NCI-H748 (cell line): ENCODE measurements at regions not wholly inside any gene's neighbourhood (a gene's known extent, or its start where the extent isn't known, plus 50 kb on each side); places are given as distances from the start of the nearest gene placed in this dataset.

Experiments used
- DNase-seq: peaks from one replicate; lab custom pipeline; 2025; ENCODE audit not compliant: unreplicated experiment; lab: John Stamatoyannopoulos, UW

DNA sequence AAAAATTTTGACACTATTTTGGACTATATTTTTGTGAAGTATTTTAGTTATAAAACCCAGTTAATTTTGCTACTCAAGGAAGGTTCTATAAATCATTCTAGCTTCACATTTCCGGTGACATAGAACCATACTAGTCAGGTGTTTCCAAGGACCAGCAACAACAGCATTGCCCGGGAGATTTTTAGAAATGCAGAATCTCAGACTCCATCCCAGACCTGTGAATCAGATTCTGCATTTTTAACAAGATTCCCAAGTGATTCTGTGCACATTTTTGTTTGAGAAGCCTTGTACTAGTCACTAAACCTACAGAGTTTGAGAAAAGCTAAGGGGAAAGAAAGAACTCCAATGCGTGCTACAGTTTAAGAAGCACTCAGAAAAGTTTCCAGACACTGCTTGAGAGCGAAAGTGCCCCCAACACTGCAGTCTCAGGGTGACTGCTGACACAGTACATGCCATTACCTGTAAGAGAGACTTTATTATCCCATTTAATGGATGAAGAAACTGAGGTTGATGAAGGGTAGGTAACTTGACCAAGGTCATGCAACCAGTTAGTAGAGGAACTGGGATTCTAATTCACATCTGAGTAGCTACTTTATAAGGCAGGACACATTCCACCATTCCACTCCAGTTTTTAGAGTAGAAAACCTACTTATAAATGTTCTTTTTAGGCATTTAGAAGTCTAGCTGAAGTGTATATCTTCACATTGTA is 49.7 kb upstream of the USP3 start:
- DNase-seq, result no peak
